ENCODE measurements at regions not wholly inside any gene's neighbourhood (a gene's known extent, or its start where the extent isn't known, plus 50 kb on each side); places are given as distances from the start of the nearest gene placed in this dataset.

GRCh38 chr5:26482810-26483375 is 555.5 kb downstream of the CDH9 start:
- in situ Hi-C loops (cut with MboI; ENCODE audit: low pct_ligation_motif_present in 1 of 4, low pct_unique_long_range_greater_than_20kb in 1 of 4, low sequenced_read_pairs in 3 of 4), result no loop called here
- no peak for DNase-seq
- Histone ChIP-seq H3K9me3 (no peaks in the 10 kb centered on the region), H3K27me3 (no peaks in the 10 kb centered on the region), H3K27ac (no peak overlapping the region), H3K4me1 (no peaks in the 10 kb centered on the region), H3K4me3 (no peak overlapping the region), H3K36me3 (no peaks in the 10 kb centered on the region)
- intact Hi-C loops (cut with DNase I; ENCODE audit: low total_unique reads), result no loop called here
- 55 to 57% methylated on average over 2 of the region's 2 CpGs for WGBS, 2 donors (ENCODE audit: low coverage in 1 of 2)
- no peak for TF ChIP-seq POLR2AphosphoS5 (IDR thresholded peaks at IDR 0.05)
- TF ChIP-seq, protein P1, sequence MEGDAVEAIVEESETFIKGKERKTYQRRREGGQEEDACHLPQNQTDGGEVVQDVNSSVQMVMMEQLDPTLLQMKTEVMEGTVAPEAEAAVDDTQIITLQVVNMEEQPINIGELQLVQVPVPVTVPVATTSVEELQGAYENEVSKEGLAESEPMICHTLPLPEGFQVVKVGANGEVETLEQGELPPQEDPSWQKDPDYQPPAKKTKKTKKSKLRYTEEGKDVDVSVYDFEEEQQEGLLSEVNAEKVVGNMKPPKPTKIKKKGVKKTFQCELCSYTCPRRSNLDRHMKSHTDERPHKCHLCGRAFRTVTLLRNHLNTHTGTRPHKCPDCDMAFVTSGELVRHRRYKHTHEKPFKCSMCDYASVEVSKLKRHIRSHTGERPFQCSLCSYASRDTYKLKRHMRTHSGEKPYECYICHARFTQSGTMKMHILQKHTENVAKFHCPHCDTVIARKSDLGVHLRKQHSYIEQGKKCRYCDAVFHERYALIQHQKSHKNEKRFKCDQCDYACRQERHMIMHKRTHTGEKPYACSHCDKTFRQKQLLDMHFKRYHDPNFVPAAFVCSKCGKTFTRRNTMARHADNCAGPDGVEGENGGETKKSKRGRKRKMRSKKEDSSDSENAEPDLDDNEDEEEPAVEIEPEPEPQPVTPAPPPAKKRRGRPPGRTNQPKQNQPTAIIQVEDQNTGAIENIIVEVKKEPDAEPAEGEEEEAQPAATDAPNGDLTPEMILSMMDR (IDR thresholded peaks at IDR 0.05), result peak in 1 of 5 experiments; percentile 12

GRCh38 chr5:26482076-26482809 is 556.1 kb downstream of the CDH9 start:
- DNase-seq, result no peak
- intact Hi-C loops (cut with DNase I; ENCODE audit: low total_unique reads) (no loop called here), in situ Hi-C loops (cut with MboI; ENCODE audit: low pct_ligation_motif_present in 1 of 4, low pct_unique_long_range_greater_than_20kb in 1 of 4, low sequenced_read_pairs in 3 of 4) (no loop called here)
- H3K9me3 ChIP-seq, result no peaks in the 10 kb centered on the region
- TF ChIP-seq POLR2A (IDR thresholded peaks at IDR 0.05), result no peak
- TF ChIP-seq POLR2AphosphoS5 (IDR thresholded peaks at IDR 0.05), result no peak
- TF ChIP-seq, protein P1 (IDR thresholded peaks at IDR 0.05), result no peak
- no peak for TF ChIP-seq EP300 (IDR thresholded peaks at IDR 0.05; ENCODE audit: low read depth)
- no peaks in the 10 kb centered on the region for H3K4me1 ChIP-seq
- H3K4me3 ChIP-seq, result no peak overlapping the region
- 73 to 94% methylated on average over 3 to 5 of the region's 5 CpGs for WGBS, 2 donors (ENCODE audit: low coverage in 1 of 2)
- H3K27me3 ChIP-seq, result no peaks in the 10 kb centered on the region
- H3K36me3 ChIP-seq, result no peaks in the 10 kb centered on the region
- no peak overlapping the region for H3K27ac ChIP-seq

GRCh38 chr5:26470439-26470838 is 567.9 kb downstream of the CDH9 start:
- TF ChIP-seq EP300 (IDR thresholded peaks at IDR 0.05; ENCODE audit: low read depth) (no peak), POLR2A (IDR thresholded peaks at IDR 0.05) (no peak), POLR2AphosphoS5 (IDR thresholded peaks at IDR 0.05) (no peak)
- TF ChIP-seq, protein P1 (IDR thresholded peaks at IDR 0.05), result no peak
- Histone ChIP-seq H3K27me3 (no peaks in the 10 kb centered on the region), H3K4me1 (no peaks in the 10 kb centered on the region), H3K9me3 (peaks cover 0 to 14% of the 10 kb centered on the region in 2 donors), H3K4me3 (no peak overlapping the region), H3K27ac (no peak overlapping the region), H3K36me3 (no peaks in the 10 kb centered on the region)
- in situ Hi-C loops (cut with MboI; ENCODE audit: low pct_ligation_motif_present in 1 of 4, low pct_unique_long_range_greater_than_20kb in 1 of 4, low sequenced_read_pairs in 3 of 4) (no loop called here), intact Hi-C loops (cut with DNase I; ENCODE audit: low total_unique reads) (no loop called here)
- no peak for DNase-seq

DNA sequence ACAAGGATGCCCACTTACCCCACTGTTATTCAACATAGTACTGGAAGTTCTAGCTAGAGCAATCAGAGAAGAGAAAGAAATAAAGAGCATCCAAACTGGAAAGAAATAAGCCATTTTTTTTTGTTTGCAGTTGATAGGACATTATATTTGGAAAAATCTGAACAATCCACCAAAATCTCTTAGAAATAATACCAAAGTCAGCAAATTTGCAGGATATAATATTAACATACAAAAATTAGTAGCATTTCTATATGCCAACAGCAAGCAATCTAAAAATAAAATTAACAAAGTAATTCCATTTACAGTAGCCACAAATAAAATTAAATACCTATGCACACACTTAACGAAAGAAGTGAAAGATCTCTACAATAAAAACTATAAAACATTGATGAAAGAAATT is 599.3 kb downstream of the CDH9 start:
- no peak for DNase-seq
- 78 to 82% methylated on average over 1 of the region's 1 CpG for WGBS, 2 donors (ENCODE audit: low coverage in 1 of 2)
- no peak overlapping the region for H3K4me3 ChIP-seq
- intact Hi-C loops (cut with DNase I; ENCODE audit: low total_unique reads), result no loop called here
- TF ChIP-seq EP300 (IDR thresholded peaks at IDR 0.05; ENCODE audit: low read depth), result no peak
- TF ChIP-seq, protein P1 (IDR thresholded peaks at IDR 0.05), result no peak
- no peak for TF ChIP-seq POLR2AphosphoS5 (IDR thresholded peaks at IDR 0.05)
- TF ChIP-seq POLR2A (IDR thresholded peaks at IDR 0.05), result no peak
- H3K27me3 ChIP-seq, result no peaks in the 10 kb centered on the region
- no peak overlapping the region for H3K27ac ChIP-seq
- H3K4me1 ChIP-seq, result no peaks in the 10 kb centered on the region
- H3K36me3 ChIP-seq, result no peaks in the 10 kb centered on the region
- in situ Hi-C loops (cut with MboI; ENCODE audit: low pct_ligation_motif_present in 1 of 4, low pct_unique_long_range_greater_than_20kb in 1 of 4, low sequenced_read_pairs in 3 of 4), result no loop called here
- peaks cover 0 to 3% of the 10 kb centered on the region in 2 donors for H3K9me3 ChIP-seq
